Left lung (tissue), 4 donors: ENCODE measurements at regions not wholly inside any gene's neighbourhood (a gene's known extent, or its start where the extent isn't known, plus 50 kb on each side); places are given as distances from the start of the nearest gene placed in this dataset.

ENCODE experiments used
- ATAC-seq: fragments of 200-7000 bp; cut with Tn5 transposase; one replicate; pipeline ENCODE4 v1.9.1; 2020; ENCODE audit warnings: moderate library complexity
- DNase-seq, 4 donors: peaks; one replicate each; pipeline ENCODE4 v3.0.0-alpha.2; 2013 to 2020
- H3K27ac ChIP-seq, 2 donors: fragments of 200-600 bp; sonication (generic) in 1 of 2; one replicate each; pipeline versions ENCODE4 v1.5.0 to v1.8.0; 2020 to 2021
- H3K27me3 ChIP-seq, 2 donors: fragments of 200-600 bp; sonication (generic) in 1 of 2; one replicate each; pipeline versions ENCODE4 v1.5.0 to v1.8.0; 2020 to 2021
- H3K36me3 ChIP-seq, 2 donors: fragments of 200-600 bp; sonication (generic) in 1 of 2; one replicate each; pipeline versions ENCODE4 v1.5.0 to v1.8.0; 2020 to 2021
- H3K4me1 ChIP-seq, 2 donors: fragments of 200-600 bp; one replicate each; pipeline ENCODE4 v1.8.0; 2021
- H3K4me3 ChIP-seq, 2 donors: fragments of 200-600 bp; sonication (generic) in 1 of 2; one replicate each; pipeline versions ENCODE4 v1.5.0 to v1.8.0; 2020 to 2021; ENCODE audit warnings: mild to moderate bottlenecking in 1 of 2
- H3K9me3 ChIP-seq, 2 donors: fragments of 200-600 bp; sonication (generic) in 1 of 2; one replicate each; pipeline versions ENCODE4 v1.5.0 to v1.8.0; 2020 to 2021
- intact Hi-C, 2 donors: fragments of 100-400 bp; cut with DNase I; formaldehyde crosslinking; loops; one replicate each; pipeline versions ENCODE4 v1.11.2 to v1.14.2; 2022
- TF ChIP-seq, protein P1 (sequence below), 2 donors: fragments of 200-600 bp; sonication (generic) in 1 of 2; IDR thresholded peaks; one replicate each; pipeline versions ENCODE4 v1.5.0 to v1.8.0; 2021; ENCODE audit warnings: antibody characterized with exemption in 2 of 2
- donor health status: DM: no; HTN: yes; CAD: no.
- donor health status: DM: no; HTN: no; CAD: no.

DNA sequence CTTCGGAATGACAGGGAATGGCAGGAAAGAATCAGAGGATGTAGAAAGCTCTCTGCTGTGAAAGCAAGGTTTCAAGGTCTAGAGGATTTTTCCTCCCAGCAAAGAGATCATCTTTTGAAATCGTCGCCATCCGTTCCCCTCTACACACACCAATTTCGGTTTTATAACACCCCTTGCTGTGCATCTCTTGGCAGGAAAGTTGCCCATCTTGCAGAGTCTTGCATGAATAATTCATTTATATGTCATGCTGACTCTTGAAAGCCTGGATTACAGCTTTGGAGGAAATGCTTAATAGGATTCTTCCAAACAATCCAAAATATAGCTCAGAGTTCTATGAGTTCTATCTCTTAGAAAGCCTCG, 262.7 kb downstream of the CHL1 start:
- no peak for DNase-seq
- no peak overlapping the region for H3K4me3 ChIP-seq
- intact Hi-C loops = no loop called here
- H3K27ac ChIP-seq = no peak overlapping the region
- no peaks in the 10 kb centered on the region for H3K27me3 ChIP-seq
- no peak for ATAC-seq
- H3K9me3 ChIP-seq = no peaks in the 10 kb centered on the region
- no peaks in the 10 kb centered on the region for H3K36me3 ChIP-seq
- H3K4me1 ChIP-seq = no peaks in the 10 kb centered on the region
- TF ChIP-seq, protein P1, sequence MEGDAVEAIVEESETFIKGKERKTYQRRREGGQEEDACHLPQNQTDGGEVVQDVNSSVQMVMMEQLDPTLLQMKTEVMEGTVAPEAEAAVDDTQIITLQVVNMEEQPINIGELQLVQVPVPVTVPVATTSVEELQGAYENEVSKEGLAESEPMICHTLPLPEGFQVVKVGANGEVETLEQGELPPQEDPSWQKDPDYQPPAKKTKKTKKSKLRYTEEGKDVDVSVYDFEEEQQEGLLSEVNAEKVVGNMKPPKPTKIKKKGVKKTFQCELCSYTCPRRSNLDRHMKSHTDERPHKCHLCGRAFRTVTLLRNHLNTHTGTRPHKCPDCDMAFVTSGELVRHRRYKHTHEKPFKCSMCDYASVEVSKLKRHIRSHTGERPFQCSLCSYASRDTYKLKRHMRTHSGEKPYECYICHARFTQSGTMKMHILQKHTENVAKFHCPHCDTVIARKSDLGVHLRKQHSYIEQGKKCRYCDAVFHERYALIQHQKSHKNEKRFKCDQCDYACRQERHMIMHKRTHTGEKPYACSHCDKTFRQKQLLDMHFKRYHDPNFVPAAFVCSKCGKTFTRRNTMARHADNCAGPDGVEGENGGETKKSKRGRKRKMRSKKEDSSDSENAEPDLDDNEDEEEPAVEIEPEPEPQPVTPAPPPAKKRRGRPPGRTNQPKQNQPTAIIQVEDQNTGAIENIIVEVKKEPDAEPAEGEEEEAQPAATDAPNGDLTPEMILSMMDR (IDR thresholded peaks at IDR 0.05) = no peak

DNA sequence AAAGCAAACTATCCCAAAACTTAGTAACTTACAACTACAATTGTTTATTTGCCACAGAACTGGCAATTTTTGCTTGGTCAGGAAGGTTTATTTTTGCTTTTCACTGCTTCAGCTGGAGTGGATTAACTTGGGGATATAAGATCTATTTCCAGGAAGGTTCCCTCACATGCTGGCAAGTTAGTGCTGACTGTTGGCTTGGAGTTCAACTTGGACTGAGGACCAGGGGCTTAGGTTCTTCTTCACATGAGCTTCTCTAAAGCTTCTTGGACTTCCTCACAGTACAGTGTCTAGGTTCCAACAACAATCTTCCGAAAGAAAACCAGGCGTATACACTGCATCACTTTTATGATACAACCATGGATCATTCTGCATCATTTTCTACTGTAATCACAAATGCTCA, 264.4 kb downstream of the CHL1 start:
- intact Hi-C loops = no loop called here
- Histone ChIP-seq H3K27ac (no peak overlapping the region), H3K9me3 (no peaks in the 10 kb centered on the region), H3K27me3 (no peaks in the 10 kb centered on the region), H3K4me3 (no peak overlapping the region), H3K36me3 (no peaks in the 10 kb centered on the region), H3K4me1 (no peaks in the 10 kb centered on the region)
- ATAC-seq (no peak), DNase-seq (no peak)
- TF ChIP-seq, protein P1 (IDR thresholded peaks at IDR 0.05) = no peak

DNA sequence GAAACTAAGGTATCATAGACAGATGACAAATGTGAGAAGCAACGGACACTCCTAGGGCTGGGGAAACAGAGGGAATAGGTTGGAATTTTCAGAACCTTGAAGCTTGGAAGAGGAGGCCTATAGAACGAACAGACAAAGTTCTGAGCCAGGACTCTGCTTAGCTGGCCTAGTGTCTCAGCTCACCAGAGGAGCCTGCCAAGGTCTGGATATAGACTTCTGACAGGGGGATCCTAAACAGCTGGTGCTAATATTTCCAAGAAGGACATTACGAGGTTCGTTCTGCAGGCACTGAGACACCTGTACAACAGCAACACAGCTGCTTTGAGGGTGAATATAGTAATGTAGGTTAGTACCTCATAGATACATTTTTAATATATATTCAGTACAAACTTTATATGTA, 266.3 kb downstream of the CHL1 start:
- Histone ChIP-seq H3K27me3 (no peaks in the 10 kb centered on the region), H3K4me3 (no peak overlapping the region), H3K27ac (no peak overlapping the region), H3K4me1 (no peaks in the 10 kb centered on the region), H3K36me3 (no peaks in the 10 kb centered on the region), H3K9me3 (no peaks in the 10 kb centered on the region)
- no peak for ATAC-seq
- intact Hi-C loops = no loop called here
- no peak for DNase-seq
- TF ChIP-seq, protein P1 (IDR thresholded peaks at IDR 0.05) = no peak

DNA sequence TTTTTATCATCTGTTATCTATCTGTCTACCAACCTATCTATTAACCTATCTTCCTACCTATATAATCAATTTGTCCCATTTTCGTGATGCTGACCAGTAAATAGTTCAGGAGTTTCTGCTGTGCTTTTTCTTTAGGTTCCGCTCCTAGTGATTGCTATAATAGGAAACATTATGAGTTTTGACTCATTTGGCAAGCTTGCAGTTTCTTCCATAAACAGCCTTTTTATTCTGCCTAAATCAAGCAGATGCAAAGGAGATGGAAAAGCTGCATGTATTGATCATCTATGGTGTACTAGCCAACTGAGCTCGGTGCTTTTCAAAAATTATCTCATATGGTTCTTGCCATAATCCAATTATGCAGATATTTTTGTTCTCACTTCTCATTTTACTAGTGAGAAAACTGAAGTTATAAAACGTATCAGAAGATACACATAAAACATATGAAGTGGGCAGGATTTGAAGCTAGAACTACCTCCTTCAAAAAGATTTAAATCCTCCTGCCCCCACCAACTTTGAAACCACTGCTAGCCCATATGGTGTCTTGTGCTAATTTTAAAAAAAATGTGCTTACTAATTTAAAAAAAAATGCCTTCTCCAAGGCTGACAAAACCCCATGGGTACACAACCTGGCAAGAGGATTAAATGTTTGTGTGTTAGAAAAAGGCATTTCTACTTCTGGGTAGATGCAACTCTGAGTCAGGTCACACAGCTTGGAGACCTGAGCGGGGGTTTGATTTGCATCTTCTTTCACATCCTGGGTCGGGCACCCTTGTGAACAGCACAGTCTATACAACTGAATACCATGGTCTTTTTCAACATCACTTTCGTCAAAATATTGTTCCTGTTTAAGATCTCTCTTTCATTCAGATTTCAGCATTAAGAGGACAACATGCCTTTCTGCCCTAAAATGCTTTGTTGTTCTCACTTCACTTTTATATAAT, 267.0 kb downstream of the CHL1 start:
- intact Hi-C loops = no loop called here
- no peak for ATAC-seq
- no peak for DNase-seq
- Histone ChIP-seq H3K27ac (no peak overlapping the region), H3K36me3 (no peaks in the 10 kb centered on the region), H3K9me3 (no peaks in the 10 kb centered on the region), H3K27me3 (no peaks in the 10 kb centered on the region), H3K4me1 (no peaks in the 10 kb centered on the region), H3K4me3 (no peak overlapping the region)
- TF ChIP-seq, protein P1 (IDR thresholded peaks at IDR 0.05) = no peak

DNA sequence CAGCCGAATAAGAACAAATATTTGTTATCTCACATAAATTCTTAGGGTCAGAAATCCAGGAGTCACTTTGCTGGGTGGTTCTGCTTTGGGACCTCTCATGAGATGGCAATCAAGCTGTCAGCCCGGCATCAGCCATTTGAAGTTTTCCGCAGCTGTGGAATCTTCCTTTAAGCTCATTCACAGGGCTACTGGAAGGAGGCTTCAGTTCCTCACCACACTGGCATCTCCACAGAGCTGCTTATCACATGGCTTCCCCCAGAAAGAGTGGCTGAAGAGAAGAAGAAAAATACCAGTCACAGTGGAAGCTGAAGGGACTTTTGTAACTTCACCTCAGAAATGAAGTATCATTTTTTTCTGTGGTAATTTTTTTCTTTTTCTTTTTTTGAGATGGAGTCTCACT, 267.7 kb downstream of the CHL1 start:
- intact Hi-C loops = no loop called here
- H3K4me3 ChIP-seq = no peak overlapping the region
- no peaks in the 10 kb centered on the region for H3K27me3 ChIP-seq
- no peak for DNase-seq
- H3K4me1 ChIP-seq = no peaks in the 10 kb centered on the region
- no peaks in the 10 kb centered on the region for H3K36me3 ChIP-seq
- ATAC-seq = no peak
- H3K9me3 ChIP-seq = no peaks in the 10 kb centered on the region
- H3K27ac ChIP-seq = no peak overlapping the region
- TF ChIP-seq, protein P1 (IDR thresholded peaks at IDR 0.05) = no peak
